ENCODE measurements at regions not wholly inside any gene's neighbourhood (a gene's known extent, or its start where the extent isn't known, plus 50 kb on each side); places are given as distances from the start of the nearest gene placed in this dataset.

DNA sequence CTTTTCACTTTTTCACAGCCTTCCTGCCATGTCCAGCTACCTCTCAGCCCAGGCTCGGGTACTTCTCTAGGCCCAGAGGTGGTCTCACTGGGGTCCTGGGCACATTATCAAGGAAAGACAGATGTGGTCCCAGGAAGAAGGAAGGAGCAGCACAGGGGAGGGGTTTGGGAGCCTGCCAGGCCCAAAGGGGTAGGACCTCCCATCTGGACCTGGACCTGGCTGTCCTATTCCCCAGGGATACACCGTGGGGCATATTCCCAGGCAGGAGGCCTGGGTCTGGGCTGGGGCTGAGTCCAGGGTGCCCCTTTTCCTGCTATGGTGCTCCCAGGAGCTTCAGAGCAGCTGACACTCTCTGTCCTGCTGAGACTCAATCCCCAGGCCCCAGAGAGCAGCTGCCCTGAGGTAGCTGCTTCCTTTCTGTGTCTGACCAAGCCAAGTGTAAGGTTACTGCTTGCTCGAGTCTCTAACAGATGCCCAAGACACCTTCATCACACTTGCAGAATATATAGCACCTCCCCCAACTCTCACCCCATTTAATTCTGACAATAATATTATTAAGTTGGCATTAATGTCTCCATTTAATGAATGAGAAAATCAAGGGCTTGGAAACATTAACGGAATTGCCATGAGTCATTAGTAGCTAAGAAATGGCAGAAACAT, 232.0 kb downstream of the BUD13 start:
- TF ChIP-seq CTCF (IDR thresholded peaks at IDR 0.05) (no peak), EZH2 (IDR thresholded peaks at IDR 0.05) (no peak)
